OCI-LY7 (cell line): ENCODE measurements at regions not wholly inside any gene's neighbourhood (a gene's known extent, or its start where the extent isn't known, plus 50 kb on each side); places are given as distances from the start of the nearest gene placed in this dataset.

Experiments
- CTCF ChIP-seq: fragments of 200-600 bp; sonication (generic); conservative IDR thresholded peaks from 2 replicates; pipeline ENCODE4 v1.5.1; 2014; ENCODE audit warnings: mild to moderate bottlenecking, antibody characterized with exemption, low read length, moderate library complexity, mixed read lengths
- EZH2phosphoT487 ChIP-seq: fragments of 200-600 bp; sonication (generic); IDR thresholded peaks from 2 replicates; pipeline ENCODE4 v1.6.1; 2018; ENCODE audit warnings: low read depth, borderline replicate concordance, mild to moderate bottlenecking, mixed run types, antibody characterized with exemption, low read length, moderate library complexity, mixed read lengths

GRCh38 chr13:78254113-78254512 is 335.5 kb upstream of the EDNRB start:
- TF ChIP-seq CTCF (no peak), EZH2phosphoT487 (no peak)
